ENCODE measurements at regions not wholly inside any gene's neighbourhood (a gene's known extent, or its start where the extent isn't known, plus 50 kb on each side); places are given as distances from the start of the nearest gene placed in this dataset.

DNA sequence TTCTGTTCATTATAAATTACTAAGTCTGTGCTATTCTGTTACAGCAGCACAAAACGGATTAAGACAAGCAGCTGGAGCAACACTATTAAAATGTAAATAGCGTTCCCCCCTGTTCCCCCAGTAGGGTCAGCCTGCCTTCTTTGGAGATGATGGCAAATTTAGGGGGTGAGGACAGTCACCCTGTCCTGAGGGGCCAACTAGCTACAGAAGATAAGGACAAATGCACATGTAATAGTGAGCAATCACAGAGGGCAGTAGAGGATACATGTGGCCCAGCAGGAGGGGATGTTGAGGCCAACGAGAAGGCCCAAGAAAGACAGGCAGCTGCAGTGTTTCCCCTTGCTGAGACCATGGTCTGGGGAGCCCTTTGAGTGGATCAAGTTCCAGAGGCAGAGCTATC lies 266.7 kb upstream of the CDYL start:
- no peaks in the 10 kb centered on the region for H3K9me3 ChIP-seq (replicated peaks; ENCODE audit: control insufficient read depth, insufficient read depth, low read depth, low read length)
- no peak overlapping the region for H3K9ac ChIP-seq (ENCODE audit: insufficient read depth in 1 of 2, low read depth in 2 of 2, low read length in 2 of 2)
- no peaks in the 10 kb centered on the region for H3K9me1 ChIP-seq (ENCODE audit: control insufficient read depth, insufficient read depth, low read length)
- POLR2A ChIA-PET = interaction anchor here (0.8 kb wide), 1 partner anchor 10 kb away, joined by 3 read pairs; no protein-coding TSS in a partner anchor
- H3K4me2 ChIP-seq (ENCODE audit: insufficient read depth, low read length) = no peak overlapping the region
- no peak overlapping the region for H3K4me3 ChIP-seq
- no peak overlapping the region for H2AFZ ChIP-seq (ENCODE audit: low read depth, low read length)
- 2% methylated on average over 3 of the region's 3 CpGs for WGBS (ENCODE audit: insufficient coverage, low coverage, missing lambda C conversion rate)
- H3K36me3 ChIP-seq (ENCODE audit: control insufficient read depth, insufficient read depth, low read length) = no peaks in the 10 kb centered on the region
- no peak overlapping the region for H3K27ac ChIP-seq (ENCODE audit: extremely low read depth, low read depth, low read length)
- no peaks in the 10 kb centered on the region for H4K20me1 ChIP-seq (replicated peaks; ENCODE audit: control insufficient read depth, insufficient read depth, low read length)
- H3K4me1 ChIP-seq (replicated peaks in 1 of 2; ENCODE audit: control insufficient read depth in 2 of 2, insufficient read depth in 2 of 2, low read length in 2 of 2) = peaks cover 0 to 7% of the 10 kb centered on the region in 2 experiments; a peak in 2 of 5 replicates
- intact Hi-C loops (cut with micrococcal nuclease) = no loop called here
- CTCF ChIA-PET (ENCODE audit: low intra/inter-chr PET ratio) = no interaction called here
- peaks cover 31 to 44% of the 10 kb centered on the region in 2 experiments for H3K27me3 ChIP-seq (ENCODE audit: control insufficient read depth in 2 of 2, insufficient read depth in 2 of 2, low read length in 2 of 2)
- in situ Hi-C loops (cut with MboI) = no loop called here
- no peak for FAIRE-seq
- peak; percentile 49; the same call in 2 of the 3 replicates for ATAC-seq
- peak in 1 of 2 experiments; percentile 26; a peak in 1 of 4 replicates for TF ChIP-seq TRIM24 (IDR thresholded peaks at IDR 0.05)
- no peak for TF ChIP-seq HNRNPK (IDR thresholded peaks at IDR 0.05; ENCODE audit: low read depth, low read length, poor library complexity, severe bottlenecking)
- no peak for TF ChIP-seq HDAC1 (IDR thresholded peaks at IDR 0.05)
- no peak for TF ChIP-seq MEIS2 (IDR thresholded peaks at IDR 0.05; ENCODE audit: partially characterized antibody)
- TF ChIP-seq, protein P1, sequence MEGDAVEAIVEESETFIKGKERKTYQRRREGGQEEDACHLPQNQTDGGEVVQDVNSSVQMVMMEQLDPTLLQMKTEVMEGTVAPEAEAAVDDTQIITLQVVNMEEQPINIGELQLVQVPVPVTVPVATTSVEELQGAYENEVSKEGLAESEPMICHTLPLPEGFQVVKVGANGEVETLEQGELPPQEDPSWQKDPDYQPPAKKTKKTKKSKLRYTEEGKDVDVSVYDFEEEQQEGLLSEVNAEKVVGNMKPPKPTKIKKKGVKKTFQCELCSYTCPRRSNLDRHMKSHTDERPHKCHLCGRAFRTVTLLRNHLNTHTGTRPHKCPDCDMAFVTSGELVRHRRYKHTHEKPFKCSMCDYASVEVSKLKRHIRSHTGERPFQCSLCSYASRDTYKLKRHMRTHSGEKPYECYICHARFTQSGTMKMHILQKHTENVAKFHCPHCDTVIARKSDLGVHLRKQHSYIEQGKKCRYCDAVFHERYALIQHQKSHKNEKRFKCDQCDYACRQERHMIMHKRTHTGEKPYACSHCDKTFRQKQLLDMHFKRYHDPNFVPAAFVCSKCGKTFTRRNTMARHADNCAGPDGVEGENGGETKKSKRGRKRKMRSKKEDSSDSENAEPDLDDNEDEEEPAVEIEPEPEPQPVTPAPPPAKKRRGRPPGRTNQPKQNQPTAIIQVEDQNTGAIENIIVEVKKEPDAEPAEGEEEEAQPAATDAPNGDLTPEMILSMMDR (IDR thresholded peaks at IDR 0.05 in 2 of 3, conservative IDR thresholded peaks at IDR 0.05 in 1 of 3; ENCODE audit: insufficient read depth in 2 of 3, low read depth in 1 of 3, low read length in 3 of 3) = peak in 2 of 3 experiments; percentile 26 to 36; a peak in 2 of 6 replicates
- TF ChIP-seq, protein P2, sequence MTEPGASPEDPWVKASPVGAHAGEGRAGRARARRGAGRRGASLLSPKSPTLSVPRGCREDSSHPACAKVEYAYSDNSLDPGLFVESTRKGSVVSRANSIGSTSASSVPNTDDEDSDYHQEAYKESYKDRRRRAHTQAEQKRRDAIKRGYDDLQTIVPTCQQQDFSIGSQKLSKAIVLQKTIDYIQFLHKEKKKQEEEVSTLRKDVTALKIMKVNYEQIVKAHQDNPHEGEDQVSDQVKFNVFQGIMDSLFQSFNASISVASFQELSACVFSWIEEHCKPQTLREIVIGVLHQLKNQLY (CRISPR knock-in tag; conservative IDR thresholded peaks at IDR 0.05) = no peak
- no peak for TF ChIP-seq GTF2F1 (IDR thresholded peaks at IDR 0.05; ENCODE audit: low read depth, low read length)
- no peak for TF ChIP-seq JUND (IDR thresholded peaks at IDR 0.05; ENCODE audit: borderline replicate concordance, low read depth, low read length)
- TF ChIP-seq JUND (tag; IDR thresholded peaks at IDR 0.05; ENCODE audit: borderline replicate concordance, low read depth, low read length) = no peak
- TF ChIP-seq XRCC3 (IDR thresholded peaks at IDR 0.05) = no peak
- peak in 1 of 2 experiments; percentile 6; a peak in 1 of 4 replicates for TF ChIP-seq RAD21 (CRISPR knock-in tag; conservative IDR thresholded peaks at IDR 0.05 in 1 of 2, IDR thresholded peaks at IDR 0.05 in 1 of 2)
- no peaks in the 10 kb centered on the region for H3K79me2 ChIP-seq (ENCODE audit: control insufficient read depth, insufficient read depth, low read length)
- no TSS peak for BruUV-seq (replicated peaks)
- no peak for DNase-seq (ENCODE audit: extremely low read depth in 1 of 4, low spot score in 3 of 4)

Data from K562 (cell line).